H1 (cell line): ENCODE measurements at regions not wholly inside any gene's neighbourhood (a gene's known extent, or its start where the extent isn't known, plus 50 kb on each side); places are given as distances from the start of the nearest gene placed in this dataset.

Source experiments
- CTCF ChIA-PET: fragments of 300-600 bp; sonication (Branson Sonifier 250); formaldehyde crosslinking; loops from one replicate; lab custom pipeline; 2021; ENCODE audit not compliant: partially characterized antibody; lab: Charles Lee
- POLR2A ChIA-PET: fragments of 300-600 bp; sonication (Branson Sonifier 250); formaldehyde crosslinking; loops from one replicate; lab custom pipeline; 2021; ENCODE audit warnings: inconsistent platforms; ENCODE audit not compliant: partially characterized antibody; lab: Charles Lee
- DNase-seq, 2 experiments: peaks; one replicate each; pipeline versions ENCODE4 v3.0.0 to v3.0.0-alpha.2; 2010 to 2022; ENCODE audit warnings: low spot score in 2 of 2, low read depth in 1 of 2, mixed read lengths in 1 of 2
- FAIRE-seq: peaks from 2 replicates; lab custom pipeline; 2011; peaks lifted over from hg19 to GRCh38; lab: Jason Lieb, UNC
- H2AFZ ChIP-seq: 2 replicates; pipeline ENCODE4 v1.8.1; 2012; ENCODE audit warnings: low read length, inconsistent platforms
- H2AK5ac ChIP-seq: 2 replicates; pipeline ENCODE4 v1.6.1; 2013; ENCODE audit warnings: low read depth, low read length
- H2BK120ac ChIP-seq: replicated peaks from 2 replicates; pipeline ENCODE3; 2013; ENCODE audit warnings: low read depth, low read length, inconsistent platforms
- H2BK12ac ChIP-seq: 2 replicates; pipeline ENCODE4 v1.6.1; 2013; ENCODE audit warnings: low read depth, low read length
- H2BK15ac ChIP-seq: 2 replicates; pipeline ENCODE4 v1.6.1; 2013; ENCODE audit warnings: low read length
- H2BK20ac ChIP-seq: 2 replicates; pipeline ENCODE4 v1.6.1; 2013; ENCODE audit warnings: low read length
- H2BK5ac ChIP-seq: 2 replicates; pipeline ENCODE4 v1.6.1; 2013; ENCODE audit warnings: low read depth, low read length
- H3K14ac ChIP-seq: 2 replicates; pipeline ENCODE4 v1.6.1; 2013; ENCODE audit warnings: inconsistent platforms; ENCODE audit not compliant: insufficient read length
- H3K18ac ChIP-seq: 2 replicates; pipeline ENCODE4 v1.6.1; 2013; ENCODE audit warnings: low read length; ENCODE audit errors: extremely low read depth
- H3K23ac ChIP-seq: 2 replicates; pipeline ENCODE4 v1.6.1; 2013; ENCODE audit warnings: inconsistent platforms; ENCODE audit not compliant: insufficient read length
- H3K23me2 ChIP-seq: 2 replicates; pipeline ENCODE4 v1.6.1; 2013; ENCODE audit warnings: low read depth, low read length
- H3K27ac ChIP-seq: 2 replicates; pipeline ENCODE4 v1.6.1; 2011; ENCODE audit warnings: low read depth, low read length, inconsistent platforms
- H3K27me3 ChIP-seq, 4 experiments: replicated peaks in 1 of 4; 1 replicate in 1 of 4; 2 replicates in 3 of 4; pipeline versions ENCODE4 v1.6.1 to v1.8.1; 2011 to 2013; ENCODE audit warnings: low read length in 3 of 4, mild to moderate bottlenecking in 3 of 4, inconsistent platforms in 2 of 4, mixed read lengths in 2 of 4, moderate library complexity in 1 of 4; ENCODE audit not compliant: control insufficient read depth in 3 of 4, insufficient read depth in 3 of 4; ENCODE audit errors: extremely low read depth in 1 of 4
- H3K36me3 ChIP-seq, 4 experiments: 2 replicates each; pipeline versions ENCODE4 v1.6.1 to v1.8.1; 2011 to 2013; ENCODE audit warnings: mild to moderate bottlenecking in 4 of 4, low read length in 3 of 4, moderate library complexity in 2 of 4, control low read depth in 1 of 4, inconsistent platforms in 1 of 4; ENCODE audit not compliant: insufficient read depth in 4 of 4, control insufficient read depth in 2 of 4
- H3K4ac ChIP-seq: replicated peaks from 2 replicates; pipeline ENCODE3; 2013; ENCODE audit warnings: low read length, low read depth, mixed read lengths, inconsistent platforms; ENCODE audit not compliant: insufficient read length
- H3K4me1 ChIP-seq, 4 experiments: replicated peaks in 1 of 4; 1 replicate in 1 of 4; 2 replicates in 3 of 4; pipeline versions ENCODE4 v1.6.1 to v1.8.1; 2011 to 2013; ENCODE audit warnings: low read length in 3 of 4, inconsistent platforms in 2 of 4, mixed read lengths in 1 of 4; ENCODE audit not compliant: insufficient read depth in 4 of 4, control insufficient read depth in 3 of 4
- H3K4me2 ChIP-seq, 2 experiments: 2 replicates each; pipeline versions ENCODE4 v1.6.1 to v1.8.1; 2011 to 2013; ENCODE audit warnings: low read depth in 2 of 2, low read length in 2 of 2, control low read depth in 1 of 2, inconsistent platforms in 1 of 2, mild to moderate bottlenecking in 1 of 2; ENCODE audit not compliant: insufficient read depth in 1 of 2
- H3K4me3 ChIP-seq, 4 experiments: fragments of 200-600, 300-600 bp in 1 of 4; sonication (generic), shearing (Covaris generic), sonication (Bioruptor Twin) in 1 of 4; 2 replicates each; pipeline versions ENCODE4 v1.5.1 to v1.8.1; 2011 to 2016; ENCODE audit warnings: low read length in 4 of 4, low read depth in 3 of 4, control low read depth in 2 of 4, inconsistent platforms in 2 of 4, mild to moderate bottlenecking in 2 of 4, mixed read lengths in 1 of 4, moderate library complexity in 1 of 4; ENCODE audit not compliant: insufficient read depth in 2 of 4; ENCODE audit errors: extremely low read depth in 1 of 4
- H3K56ac ChIP-seq: replicated peaks from 2 replicates; pipeline ENCODE3; 2013; ENCODE audit warnings: low read depth, mild to moderate bottlenecking, mixed read lengths, low read length, inconsistent platforms; ENCODE audit not compliant: insufficient read length
- H3K79me1 ChIP-seq: 2 replicates; pipeline ENCODE4 v1.6.1; 2013; ENCODE audit warnings: low read depth, low read length, control low read depth
- H3K79me2 ChIP-seq, 2 experiments: 2 replicates each; pipeline versions ENCODE4 v1.6.1 to v1.8.1; 2012 to 2013; ENCODE audit warnings: low read length in 2 of 2, mild to moderate bottlenecking in 2 of 2, inconsistent platforms in 1 of 2; ENCODE audit not compliant: insufficient read depth in 2 of 2, control insufficient read depth in 1 of 2
- H3K9ac ChIP-seq, 4 experiments: replicated peaks in 1 of 4; 1 replicate in 1 of 4; 2 replicates in 3 of 4; pipeline versions ENCODE4 v1.6.1 to v1.8.1; 2011 to 2013; ENCODE audit warnings: low read depth in 3 of 4, low read length in 3 of 4, control low read depth in 2 of 4, mild to moderate bottlenecking in 2 of 4, moderate library complexity in 2 of 4, inconsistent platforms in 1 of 4; ENCODE audit errors: extremely low read depth in 1 of 4
- H3K9me3 ChIP-seq, 2 experiments: 2 replicates each; pipeline versions ENCODE4 v1.6.1 to v1.8.1; 2012 to 2013; ENCODE audit warnings: mild to moderate bottlenecking in 2 of 2, moderate library complexity in 2 of 2, control low read depth in 1 of 2, inconsistent platforms in 1 of 2, low read depth in 1 of 2, low read length in 1 of 2, mixed read lengths in 1 of 2; ENCODE audit not compliant: insufficient read depth in 2 of 2
- H4K20me1 ChIP-seq, 2 experiments: replicated peaks in 1 of 2; 2 replicates each; pipeline versions ENCODE3 to v1.8.1; 2011 to 2013; ENCODE audit warnings: inconsistent platforms in 2 of 2, low read length in 2 of 2, mild to moderate bottlenecking in 1 of 2; ENCODE audit not compliant: insufficient read depth in 2 of 2, control insufficient read depth in 1 of 2
- H4K5ac ChIP-seq: 2 replicates; pipeline ENCODE4 v1.6.1; 2013; ENCODE audit warnings: low read length, low read depth, mixed read lengths, inconsistent platforms; ENCODE audit not compliant: insufficient read length
- H4K8ac ChIP-seq: 2 replicates; pipeline ENCODE4 v1.8.0; 2013; ENCODE audit warnings: mild to moderate bottlenecking, moderate library complexity, low read length, inconsistent platforms; ENCODE audit not compliant: insufficient read depth; ENCODE audit errors: extremely low read depth
- H4K91ac ChIP-seq: replicated peaks from 2 replicates; pipeline ENCODE3; 2013; ENCODE audit warnings: low read length, mixed read lengths, inconsistent platforms; ENCODE audit not compliant: insufficient read length
- EP300 ChIP-seq, 2 experiments: IDR thresholded peaks; 1 replicate in 1 of 2; 2 replicates in 1 of 2; pipeline ENCODE4 v1.6.1; 2011 to 2012; ENCODE audit warnings: low read depth in 2 of 2, low read length in 2 of 2, mild to moderate bottlenecking in 2 of 2, borderline replicate concordance in 1 of 2, inconsistent platforms in 1 of 2, moderate library complexity in 1 of 2
- NRF1 ChIP-seq: IDR thresholded peaks from 2 replicates; pipeline ENCODE4 v1.6.1; 2011; ENCODE audit warnings: mild to moderate bottlenecking, low read depth, low read length, improper control_type of control experiment
- PHF8 ChIP-seq: fragments of 200-600 bp; sonication (generic); conservative IDR thresholded peaks from 2 replicates; pipeline ENCODE4 v1.7.1; 2012; ENCODE audit warnings: low read depth, mild to moderate bottlenecking, inconsistent platforms, low read length, moderate library complexity
- RXRA ChIP-seq: IDR thresholded peaks from 2 replicates; pipeline ENCODE4 v1.6.1; 2011; ENCODE audit warnings: low read depth, mild to moderate bottlenecking, low read length, moderate library complexity; ENCODE audit not compliant: insufficient read depth
- SIN3A ChIP-seq, 2 experiments: IDR thresholded peaks in 1 of 2; conservative IDR thresholded peaks in 1 of 2; 2 replicates each; pipeline ENCODE4 v1.6.1; 2011 to 2012; ENCODE audit warnings: low read length in 2 of 2, improper control_type of control experiment in 1 of 2, low read depth in 1 of 2, mild to moderate bottlenecking in 1 of 2
- TAF1 ChIP-seq: IDR thresholded peaks from 2 replicates; pipeline ENCODE4 v1.6.1; 2011; ENCODE audit warnings: mild to moderate bottlenecking, low read depth, low read length
- TAF7 ChIP-seq: optimal IDR thresholded peaks from 2 replicates; pipeline ENCODE3; 2011; ENCODE audit warnings: low read depth, mild to moderate bottlenecking, inconsistent platforms, low read length, moderate library complexity, borderline replicate concordance

GRCh38 chrX:15129412-15129811 is 140.5 kb downstream of the ASB9 start:
- H2BK15ac ChIP-seq: no peak overlapping the region
- H2BK120ac ChIP-seq: no peak overlapping the region
- H3K56ac ChIP-seq: no peak overlapping the region
- DNase-seq: no peak
- no peaks in the 10 kb centered on the region for H3K79me1 ChIP-seq
- H2BK5ac ChIP-seq: no peak overlapping the region
- no peak overlapping the region for H3K18ac ChIP-seq
- H4K8ac ChIP-seq: no peak overlapping the region
- no peak overlapping the region for H3K9ac ChIP-seq
- H2AFZ ChIP-seq: no peak overlapping the region
- no peaks in the 10 kb centered on the region for H3K79me2 ChIP-seq
- H3K4me1 ChIP-seq: no peaks in the 10 kb centered on the region
- no peak overlapping the region for H2BK12ac ChIP-seq
- no peak overlapping the region for H4K91ac ChIP-seq
- H3K9me3 ChIP-seq: no peaks in the 10 kb centered on the region
- ChIA-PET POLR2A (no interaction called here), CTCF (interaction anchor here (0.7 to 1.6 kb wide), 2 partner anchors 12 to 13 kb away, joined by 3 to 12 read pairs; no protein-coding TSS in a partner anchor)
- H3K27ac ChIP-seq: no peak overlapping the region
- H2AK5ac ChIP-seq: no peak overlapping the region
- no peaks in the 10 kb centered on the region for H3K27me3 ChIP-seq
- no peak overlapping the region for H3K4me3 ChIP-seq
- H3K23ac ChIP-seq: no peak overlapping the region
- H3K36me3 ChIP-seq: no peaks in the 10 kb centered on the region
- no peak for FAIRE-seq
- no peaks in the 10 kb centered on the region for H4K20me1 ChIP-seq
- H3K14ac ChIP-seq: no peak overlapping the region
- H3K4ac ChIP-seq: no peak overlapping the region
- H3K23me2 ChIP-seq: no peaks in the 10 kb centered on the region
- no peak overlapping the region for H4K5ac ChIP-seq
- H2BK20ac ChIP-seq: no peak overlapping the region
- no peak overlapping the region for H3K4me2 ChIP-seq
- TF ChIP-seq TAF1: no peak
- TF ChIP-seq PHF8: no peak
- no peak for TF ChIP-seq EP300 (IDR thresholded peaks at IDR 0.05; ENCODE audit: borderline replicate concordance in 1 of 2, low read depth in 2 of 2, low read length in 2 of 2)
- TF ChIP-seq SIN3A (conservative IDR thresholded peaks at IDR 0.05 in 1 of 2, IDR thresholded peaks at IDR 0.05 in 1 of 2; ENCODE audit: low read depth in 1 of 2, low read length in 2 of 2): no peak
- no peak for TF ChIP-seq NRF1
- no peak for TF ChIP-seq TAF7
- TF ChIP-seq RXRA: no peak
